ENCODE measurements at regions not wholly inside any gene's neighbourhood (a gene's known extent, or its start where the extent isn't known, plus 50 kb on each side); places are given as distances from the start of the nearest gene placed in this dataset.
"Not testable (repeated sequence)": the region's sequence is repeated elsewhere in the genome, so short reads cannot be mapped to it uniquely, and the experiment has no call there.

GRCh38 chr12:115303723-115304309 is 619.8 kb upstream of the TBX3 start:
- TF ChIP-seq, protein P1, sequence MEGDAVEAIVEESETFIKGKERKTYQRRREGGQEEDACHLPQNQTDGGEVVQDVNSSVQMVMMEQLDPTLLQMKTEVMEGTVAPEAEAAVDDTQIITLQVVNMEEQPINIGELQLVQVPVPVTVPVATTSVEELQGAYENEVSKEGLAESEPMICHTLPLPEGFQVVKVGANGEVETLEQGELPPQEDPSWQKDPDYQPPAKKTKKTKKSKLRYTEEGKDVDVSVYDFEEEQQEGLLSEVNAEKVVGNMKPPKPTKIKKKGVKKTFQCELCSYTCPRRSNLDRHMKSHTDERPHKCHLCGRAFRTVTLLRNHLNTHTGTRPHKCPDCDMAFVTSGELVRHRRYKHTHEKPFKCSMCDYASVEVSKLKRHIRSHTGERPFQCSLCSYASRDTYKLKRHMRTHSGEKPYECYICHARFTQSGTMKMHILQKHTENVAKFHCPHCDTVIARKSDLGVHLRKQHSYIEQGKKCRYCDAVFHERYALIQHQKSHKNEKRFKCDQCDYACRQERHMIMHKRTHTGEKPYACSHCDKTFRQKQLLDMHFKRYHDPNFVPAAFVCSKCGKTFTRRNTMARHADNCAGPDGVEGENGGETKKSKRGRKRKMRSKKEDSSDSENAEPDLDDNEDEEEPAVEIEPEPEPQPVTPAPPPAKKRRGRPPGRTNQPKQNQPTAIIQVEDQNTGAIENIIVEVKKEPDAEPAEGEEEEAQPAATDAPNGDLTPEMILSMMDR (IDR thresholded peaks at IDR 0.05; ENCODE audit: control insufficient read depth, extremely low read depth, insufficient read depth), result no peak
- DNase-seq (ENCODE audit: low read depth), result no peak
- no peak overlapping the region for H3K4me3 ChIP-seq (ENCODE audit: low read depth, low read length)

- no peak for DNase-seq (ENCODE audit: low read depth)
- TF ChIP-seq, protein P1 (IDR thresholded peaks at IDR 0.05; ENCODE audit: control insufficient read depth, extremely low read depth, insufficient read depth), result no peak
- no peak overlapping the region for H3K4me3 ChIP-seq (ENCODE audit: low read depth, low read length)
Observed at GRCh38 chr12:115297445-115297844, 613.5 kb upstream of the TBX3 start.

- H3K4me3 ChIP-seq (ENCODE audit: low read depth, low read length), result no peak overlapping the region
- DNase-seq (ENCODE audit: low read depth), result no peak
- TF ChIP-seq, protein P1 (IDR thresholded peaks at IDR 0.05; ENCODE audit: control insufficient read depth, extremely low read depth, insufficient read depth), result no peak
Observed at GRCh38 chr12:115296613-115297198, 612.7 kb upstream of the TBX3 start.

DNA sequence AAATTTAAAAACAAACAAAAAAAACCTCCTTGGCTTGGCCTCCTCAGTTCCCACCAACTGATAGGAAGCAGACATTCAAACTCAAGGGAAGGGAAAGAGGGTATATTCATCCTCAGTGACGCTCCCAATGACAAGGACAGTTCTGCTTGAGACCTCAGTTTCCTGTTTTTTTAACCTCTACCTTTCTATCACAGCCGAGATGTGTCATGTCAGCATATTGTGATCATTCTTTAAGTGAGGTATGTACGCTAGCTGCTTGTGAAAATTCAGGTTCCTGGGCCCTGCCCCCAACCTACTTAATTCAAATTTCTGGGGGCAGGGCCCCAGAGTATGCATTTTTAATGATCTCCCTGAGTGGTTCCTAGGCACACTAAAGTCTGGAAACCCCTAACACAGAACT is 611.9 kb upstream of the TBX3 start:
- H3K4me3 ChIP-seq (ENCODE audit: low read depth, low read length), result no peak overlapping the region
- DNase-seq (ENCODE audit: low read depth), result no peak
- TF ChIP-seq, protein P1 (IDR thresholded peaks at IDR 0.05; ENCODE audit: control insufficient read depth, extremely low read depth, insufficient read depth), result no peak

GRCh38 chr12:115294453-115295133 is 610.6 kb upstream of the TBX3 start:
- TF ChIP-seq, protein P1 (IDR thresholded peaks at IDR 0.05; ENCODE audit: control insufficient read depth, extremely low read depth, insufficient read depth), result no peak
- H3K4me3 ChIP-seq (ENCODE audit: low read depth, low read length), result no peak overlapping the region
- peak; percentile 50 for DNase-seq (ENCODE audit: low read depth)

DNA sequence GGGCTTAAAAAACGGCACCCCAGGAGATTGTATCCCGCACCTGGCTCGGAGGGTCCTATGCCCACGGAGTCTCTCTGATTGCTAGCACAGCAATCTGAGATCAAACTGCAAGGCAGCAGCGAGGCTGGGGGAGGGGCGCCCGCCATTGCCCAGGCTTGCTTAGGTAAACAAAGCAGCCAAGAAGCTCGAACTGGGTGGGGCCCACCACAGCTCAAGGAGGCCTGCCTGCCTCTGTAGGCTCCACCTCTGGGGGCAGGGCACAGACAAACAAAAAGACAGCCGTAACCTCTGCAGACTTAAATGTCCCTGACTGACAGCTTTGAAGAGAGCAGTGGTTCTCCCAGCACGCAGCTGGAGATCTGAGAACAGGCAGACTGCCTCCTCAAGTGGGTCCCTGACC is 601.5 kb upstream of the TBX3 start:
- DNase-seq (ENCODE audit: low read depth); H3K4me3 ChIP-seq (ENCODE audit: low read depth, low read length): not testable (repeated sequence)

DNA sequence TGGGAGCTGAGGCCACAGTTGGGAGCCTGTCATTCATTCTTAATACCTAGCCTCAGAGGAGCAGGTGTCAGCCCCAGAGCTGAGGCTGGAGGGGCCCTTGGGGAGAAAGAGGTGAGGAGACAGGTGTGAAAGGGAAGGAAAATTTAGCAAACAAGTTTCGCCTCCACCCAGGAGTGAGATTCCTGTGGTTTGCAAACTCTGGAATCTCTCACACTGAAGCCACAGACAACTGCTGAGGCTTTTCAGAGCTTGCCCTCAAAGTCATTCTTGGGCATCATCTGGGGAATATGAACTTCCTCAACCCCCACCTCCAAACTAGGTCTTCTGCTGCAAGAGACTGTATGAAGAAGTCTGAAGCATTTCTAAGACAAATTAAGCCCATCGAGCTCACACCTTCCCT is 589.5 kb upstream of the TBX3 start:
- TF ChIP-seq, protein P1 (IDR thresholded peaks at IDR 0.05; ENCODE audit: control insufficient read depth, extremely low read depth, insufficient read depth), result no peak
- H3K4me3 ChIP-seq (ENCODE audit: low read depth, low read length), result no peak overlapping the region
- no peak for DNase-seq (ENCODE audit: low read depth)
